Tibial nerve (tissue), 4 donors: ENCODE measurements at regions not wholly inside any gene's neighbourhood (a gene's known extent, or its start where the extent isn't known, plus 50 kb on each side); places are given as distances from the start of the nearest gene placed in this dataset.

ENCODE experiments used
- DNase-seq, 2 donors: peaks; one replicate each; pipeline ENCODE4 v3.0.0-alpha.2; 2019; ENCODE audit warnings: low spot score in 2 of 2
- H3K27ac ChIP-seq, 4 donors: fragments of 200-600 bp; sonication (generic) in 3 of 4; one replicate each; pipeline ENCODE4 v1.5.1; 2017 to 2019; ENCODE audit warnings: mild to moderate bottlenecking in 1 of 4
- H3K27me3 ChIP-seq, 2 donors: fragments of 200-600 bp; sonication (generic) in 1 of 2; one replicate each; pipeline versions ENCODE4 v1.5.1 to v1.6.0; 2017 to 2019
- H3K36me3 ChIP-seq, 3 donors: fragments of 200-600 bp; sonication (generic); one replicate each; pipeline ENCODE4 v1.5.1; 2018 to 2019
- H3K4me1 ChIP-seq, 4 donors: fragments of 200-600 bp; sonication (generic) in 3 of 4; one replicate each; pipeline ENCODE4 v1.5.1; 2017 to 2019
- H3K4me3 ChIP-seq, 4 donors: fragments of 200-600 bp; sonication (generic) in 3 of 4; one replicate each; pipeline ENCODE4 v1.5.1; 2017 to 2019; ENCODE audit warnings: mild to moderate bottlenecking in 1 of 4, moderate library complexity in 1 of 4
- H3K9me3 ChIP-seq, 4 donors: fragments of 200-600 bp; sonication (generic) in 3 of 4; one replicate each; pipeline ENCODE4 v1.5.1; 2017 to 2019
- CTCF ChIP-seq, 5 experiments: fragments of 200-600 bp in 3 of 5; fragments of 450-650 bp in 2 of 5; sonication (generic) in 3 of 5; IDR thresholded peaks; one replicate each; pipeline ENCODE4 v1.5.1; 2016 to 2019; ENCODE audit warnings: antibody characterized with exemption in 5 of 5, mild to moderate bottlenecking in 3 of 5, moderate library complexity in 2 of 5
- EP300 ChIP-seq, 2 donors: sonication (generic); formaldehyde crosslinking; IDR thresholded peaks; one replicate each; pipeline ENCODE4 v1.6.1; 2017; ENCODE audit warnings: antibody characterized with exemption in 2 of 2, mild to moderate bottlenecking in 1 of 2
- POLR2A ChIP-seq, 2 donors: fragments of 450-650 bp; IDR thresholded peaks; one replicate each; pipeline ENCODE4 v1.6.1; 2017; ENCODE audit warnings: antibody characterized with exemption in 2 of 2, mild to moderate bottlenecking in 2 of 2, moderate library complexity in 2 of 2
- WGBS, 2 donors: methylation state at CpG; one replicate each; pipeline ENCODE4 v1.1.5; 2018; 5-methylcytosine and 5-hydroxymethylcytosine counted together

GRCh38 chrX:43139645-43140044 is 361.7 kb upstream of the PPP1R2C start:
- DNase-seq, result no peak
- Histone ChIP-seq H3K9me3 (no peaks in the 10 kb centered on the region), H3K4me1 (no peaks in the 10 kb centered on the region), H3K27me3 (no peaks in the 10 kb centered on the region), H3K27ac (no peak overlapping the region), H3K4me3 (no peak overlapping the region), H3K36me3 (no peaks in the 10 kb centered on the region)
- WGBS, 2 donors, result 73 to 100% methylated on average over 1 of the region's 1 CpG
- TF ChIP-seq POLR2A (IDR thresholded peaks at IDR 0.05) (no peak), CTCF (IDR thresholded peaks at IDR 0.05) (no peak)

- Histone ChIP-seq H3K4me3 (no peak overlapping the region), H3K27me3 (no peaks in the 10 kb centered on the region), H3K36me3 (no peaks in the 10 kb centered on the region), H3K27ac (no peak overlapping the region), H3K9me3 (no peaks in the 10 kb centered on the region), H3K4me1 (no peaks in the 10 kb centered on the region)
- no peak for TF ChIP-seq CTCF (IDR thresholded peaks at IDR 0.05)
- no peak for TF ChIP-seq EP300 (IDR thresholded peaks at IDR 0.05)
- TF ChIP-seq POLR2A (IDR thresholded peaks at IDR 0.05), result no peak
- 68 to 82% methylated on average over 2 of the region's 2 CpGs for WGBS, 2 donors
- DNase-seq, result no peak
These were observed 362.6 kb upstream of the PPP1R2C start for GRCh38 chrX:43140582-43140981.

GRCh38 chrX:43141885-43142284 is 363.9 kb upstream of the PPP1R2C start:
- Histone ChIP-seq H3K27ac (no peak overlapping the region), H3K36me3 (no peaks in the 10 kb centered on the region), H3K27me3 (no peaks in the 10 kb centered on the region), H3K4me1 (no peaks in the 10 kb centered on the region), H3K4me3 (no peak overlapping the region), H3K9me3 (no peaks in the 10 kb centered on the region)
- DNase-seq, result no peak
- TF ChIP-seq POLR2A (IDR thresholded peaks at IDR 0.05) (no peak), CTCF (IDR thresholded peaks at IDR 0.05) (no peak), EP300 (IDR thresholded peaks at IDR 0.05) (no peak)

GRCh38 chrX:43148305-43148704 is 370.3 kb upstream of the PPP1R2C start:
- DNase-seq, result no peak
- no peaks in the 10 kb centered on the region for H3K36me3 ChIP-seq
- H3K27ac ChIP-seq, result no peak overlapping the region
- 64 to 88% methylated on average over 3 of the region's 3 CpGs for WGBS, 2 donors
- no peak overlapping the region for H3K4me3 ChIP-seq
- peaks cover 0 to 8% of the 10 kb centered on the region in 2 donors for H3K27me3 ChIP-seq
- TF ChIP-seq CTCF (IDR thresholded peaks at IDR 0.05) (no peak), POLR2A (IDR thresholded peaks at IDR 0.05) (no peak), EP300 (IDR thresholded peaks at IDR 0.05) (no peak)
- H3K4me1 ChIP-seq, result no peaks in the 10 kb centered on the region
- H3K9me3 ChIP-seq, result no peaks in the 10 kb centered on the region

GRCh38 chrX:43165343-43165920 is 387.5 kb upstream of the PPP1R2C start:
- DNase-seq, result no peak
- TF ChIP-seq EP300 (IDR thresholded peaks at IDR 0.05) (no peak), CTCF (IDR thresholded peaks at IDR 0.05) (no peak), POLR2A (IDR thresholded peaks at IDR 0.05) (no peak)
- no peak overlapping the region for H3K4me3 ChIP-seq
- H3K4me1 ChIP-seq, result no peaks in the 10 kb centered on the region
- H3K27ac ChIP-seq, result no peak overlapping the region
- H3K27me3 ChIP-seq, result peaks cover 0 to 3% of the 10 kb centered on the region in 2 donors
- no peaks in the 10 kb centered on the region for H3K9me3 ChIP-seq
- no peaks in the 10 kb centered on the region for H3K36me3 ChIP-seq
- WGBS, 2 donors, result 60 to 87% methylated on average over 5 of the region's 5 CpGs
